Neural progenitor cell (in vitro differentiated cells): ENCODE measurements at regions not wholly inside any gene's neighbourhood (a gene's known extent, or its start where the extent isn't known, plus 50 kb on each side); places are given as distances from the start of the nearest gene placed in this dataset.

Experiments used
- DNase-seq: peaks from one replicate; pipeline ENCODE4 v3.0.0-alpha.2; 2016; ENCODE audit warnings: low spot score
- H2AFZ ChIP-seq: fragments of 200-600 bp; sonication (generic); replicated peaks from 2 replicates; pipeline ENCODE4 v1.6.1; 2016; ENCODE audit warnings: antibody characterized with exemption
- H3F3A ChIP-seq: fragments of 200-600 bp; sonication (generic); 2 replicates; pipeline ENCODE4 v1.6.1; 2016; ENCODE audit warnings: antibody characterized with exemption, low read depth
- H3K27ac ChIP-seq: fragments of 200-600 bp; sonication (generic); 2 replicates; pipeline ENCODE4 v1.5.1; 2016; ENCODE audit warnings: mild to moderate bottlenecking
- H3K27me3 ChIP-seq: fragments of 200-600 bp; sonication (generic); 2 replicates; pipeline ENCODE4 v1.6.1; 2016; ENCODE audit warnings: mild to moderate bottlenecking, moderate library complexity
- H3K36me3 ChIP-seq: fragments of 200-600 bp; sonication (generic); 2 replicates; pipeline ENCODE4 v1.5.1; 2016
- H3K4me1 ChIP-seq: fragments of 200-600 bp; sonication (generic); 2 replicates; pipeline ENCODE4 v1.6.1; 2016; ENCODE audit warnings: mixed run types
- H3K4me2 ChIP-seq: fragments of 200-600 bp; sonication (generic); 2 replicates; pipeline ENCODE4 v1.6.1; 2016
- H3K4me3 ChIP-seq: fragments of 200-600 bp; sonication (generic); 2 replicates; pipeline ENCODE4 v1.5.1; 2016
- H3K79me2 ChIP-seq: fragments of 200-600 bp; sonication (generic); 2 replicates; pipeline ENCODE4 v1.6.1; 2016; ENCODE audit warnings: low read depth
- H3K9ac ChIP-seq: fragments of 200-600 bp; sonication (generic); 2 replicates; pipeline ENCODE4 v1.6.1; 2016
- H3K9me3 ChIP-seq: fragments of 200-600 bp; sonication (generic); 2 replicates; pipeline ENCODE4 v1.5.1; 2016; ENCODE audit warnings: low read depth
- H4K20me1 ChIP-seq: fragments of 200-600 bp; sonication (generic); 2 replicates; pipeline ENCODE4 v1.6.1; 2016; ENCODE audit warnings: low read depth
- H3K27ac Mint-ChIP-seq: 3 replicates; pipeline ENCODE4 v1.8.0; 2021; ENCODE audit warnings: mixed read lengths
- H3K27me3 Mint-ChIP-seq: 2 replicates; pipeline ENCODE4 v1.8.0; 2022; ENCODE audit warnings: low read depth, mild to moderate bottlenecking, inconsistent platforms, moderate library complexity, mixed read lengths; ENCODE audit not compliant: insufficient read depth
- H3K36me3 Mint-ChIP-seq: 3 replicates; pipeline ENCODE4 v1.8.0; 2021; ENCODE audit warnings: mixed read lengths
- H3K4me1 Mint-ChIP-seq: 3 replicates; pipeline ENCODE4 v1.8.0; 2021; ENCODE audit warnings: mixed read lengths
- H3K4me3 Mint-ChIP-seq: 3 replicates; pipeline ENCODE4 v1.8.0; 2021; ENCODE audit warnings: mild to moderate bottlenecking, moderate library complexity, mixed read lengths
- H3K9me3 Mint-ChIP-seq: 3 replicates; pipeline ENCODE4 v1.8.0; 2020; ENCODE audit warnings: mixed read lengths
- EZH2 ChIP-seq: fragments of 200-600 bp; sonication (generic); IDR thresholded peaks from 2 replicates; pipeline ENCODE4 v1.6.1; 2017; ENCODE audit warnings: antibody characterized with exemption, mild to moderate bottlenecking, moderate library complexity
- EZH2phosphoT487 ChIP-seq: fragments of 200-600 bp; sonication (generic); IDR thresholded peaks from 2 replicates; pipeline ENCODE4 v1.6.1; 2017; ENCODE audit warnings: antibody characterized with exemption
- TF ChIP-seq, protein P1 (sequence below): fragments of 200-600 bp; sonication (generic); IDR thresholded peaks from 2 replicates; pipeline ENCODE4 v1.5.1; 2017; ENCODE audit warnings: antibody characterized with exemption, mild to moderate bottlenecking

GRCh38 chr1:73859227-73859626 is 338.7 kb downstream of the LRRIQ3 start:
- Mint-ChIP-seq H3K9me3 (no peaks in the 10 kb centered on the region), H3K4me3 (no peak overlapping the region), H3K27ac (no peak overlapping the region), H3K27me3 (no peaks in the 10 kb centered on the region), H3K4me1 (no peaks in the 10 kb centered on the region), H3K36me3 (no peaks in the 10 kb centered on the region)
- DNase-seq, result no peak
- no peaks in the 10 kb centered on the region for H3K36me3 ChIP-seq
- H3K27me3 ChIP-seq, result no peaks in the 10 kb centered on the region
- no peak overlapping the region for H3K4me2 ChIP-seq
- no peak overlapping the region for H3K4me3 ChIP-seq
- no peaks in the 10 kb centered on the region for H4K20me1 ChIP-seq
- H3K27ac ChIP-seq, result no peak overlapping the region
- no peaks in the 10 kb centered on the region for H3F3A ChIP-seq
- peaks cover 5% of the 10 kb centered on the region for H3K4me1 ChIP-seq
- H3K9me3 ChIP-seq, result no peaks in the 10 kb centered on the region
- TF ChIP-seq EZH2 (no peak), EZH2phosphoT487 (no peak)
- TF ChIP-seq, protein P1, sequence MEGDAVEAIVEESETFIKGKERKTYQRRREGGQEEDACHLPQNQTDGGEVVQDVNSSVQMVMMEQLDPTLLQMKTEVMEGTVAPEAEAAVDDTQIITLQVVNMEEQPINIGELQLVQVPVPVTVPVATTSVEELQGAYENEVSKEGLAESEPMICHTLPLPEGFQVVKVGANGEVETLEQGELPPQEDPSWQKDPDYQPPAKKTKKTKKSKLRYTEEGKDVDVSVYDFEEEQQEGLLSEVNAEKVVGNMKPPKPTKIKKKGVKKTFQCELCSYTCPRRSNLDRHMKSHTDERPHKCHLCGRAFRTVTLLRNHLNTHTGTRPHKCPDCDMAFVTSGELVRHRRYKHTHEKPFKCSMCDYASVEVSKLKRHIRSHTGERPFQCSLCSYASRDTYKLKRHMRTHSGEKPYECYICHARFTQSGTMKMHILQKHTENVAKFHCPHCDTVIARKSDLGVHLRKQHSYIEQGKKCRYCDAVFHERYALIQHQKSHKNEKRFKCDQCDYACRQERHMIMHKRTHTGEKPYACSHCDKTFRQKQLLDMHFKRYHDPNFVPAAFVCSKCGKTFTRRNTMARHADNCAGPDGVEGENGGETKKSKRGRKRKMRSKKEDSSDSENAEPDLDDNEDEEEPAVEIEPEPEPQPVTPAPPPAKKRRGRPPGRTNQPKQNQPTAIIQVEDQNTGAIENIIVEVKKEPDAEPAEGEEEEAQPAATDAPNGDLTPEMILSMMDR, result no peak
- no peaks in the 10 kb centered on the region for H3K79me2 ChIP-seq
- no peak overlapping the region for H2AFZ ChIP-seq
- no peak overlapping the region for H3K9ac ChIP-seq

DNA sequence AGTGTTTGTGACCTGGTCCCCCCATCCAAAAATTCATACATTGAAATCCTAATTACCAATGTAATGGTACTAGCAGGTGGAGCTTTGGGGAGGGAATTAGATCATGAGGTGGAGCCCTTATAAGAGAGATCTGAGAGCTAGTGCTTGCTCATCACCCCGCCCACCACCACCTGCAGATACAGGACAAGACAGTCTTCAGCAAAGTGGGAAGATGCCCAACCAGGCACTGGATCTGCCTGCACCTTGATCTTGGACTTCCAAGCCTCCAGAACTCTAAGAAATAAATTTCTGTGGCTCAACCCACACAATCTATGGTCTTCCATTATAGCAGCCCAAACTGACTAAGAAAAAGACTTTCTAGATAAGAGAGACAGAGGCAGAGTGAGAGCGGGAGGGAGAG is 343.4 kb downstream of the LRRIQ3 start:
- no peaks in the 10 kb centered on the region for H3F3A ChIP-seq
- no peaks in the 10 kb centered on the region for H3K36me3 ChIP-seq
- H3K36me3 Mint-ChIP-seq, result no peaks in the 10 kb centered on the region
- no peaks in the 10 kb centered on the region for H3K9me3 Mint-ChIP-seq
- H3K4me1 ChIP-seq, result no peaks in the 10 kb centered on the region
- H3K79me2 ChIP-seq, result no peaks in the 10 kb centered on the region
- H3K4me1 Mint-ChIP-seq, result no peaks in the 10 kb centered on the region
- no peak overlapping the region for H3K27ac Mint-ChIP-seq
- no peak overlapping the region for H3K4me3 ChIP-seq
- H3K9me3 ChIP-seq, result no peaks in the 10 kb centered on the region
- no peak overlapping the region for H2AFZ ChIP-seq
- H3K27ac ChIP-seq, result no peak overlapping the region
- no peak overlapping the region for H3K4me3 Mint-ChIP-seq
- H3K9ac ChIP-seq, result no peak overlapping the region
- no peaks in the 10 kb centered on the region for H3K27me3 Mint-ChIP-seq
- no peak overlapping the region for H3K4me2 ChIP-seq
- H3K27me3 ChIP-seq, result no peaks in the 10 kb centered on the region
- DNase-seq, result no peak
- TF ChIP-seq EZH2phosphoT487 (no peak), EZH2 (no peak)
- TF ChIP-seq, protein P1, result no peak
- no peaks in the 10 kb centered on the region for H4K20me1 ChIP-seq

GRCh38 chr1:73842436-73842835 is 355.5 kb downstream of the LRRIQ3 start:
- Histone ChIP-seq H3K4me3 (no peak overlapping the region), H3K9ac (no peak overlapping the region), H3K27ac (no peak overlapping the region), H3F3A (no peaks in the 10 kb centered on the region), H2AFZ (no peak overlapping the region), H3K36me3 (no peaks in the 10 kb centered on the region), H3K79me2 (no peaks in the 10 kb centered on the region), H3K9me3 (no peaks in the 10 kb centered on the region), H3K4me1 (no peaks in the 10 kb centered on the region), H4K20me1 (no peaks in the 10 kb centered on the region), H3K4me2 (no peak overlapping the region), H3K27me3 (no peaks in the 10 kb centered on the region)
- H3K27ac Mint-ChIP-seq, result no peak overlapping the region
- no peak for DNase-seq
- H3K4me1 Mint-ChIP-seq, result peaks cover 6% of the 10 kb centered on the region
- no peaks in the 10 kb centered on the region for H3K36me3 Mint-ChIP-seq
- no peak overlapping the region for H3K4me3 Mint-ChIP-seq
- H3K27me3 Mint-ChIP-seq, result no peaks in the 10 kb centered on the region
- no peak for TF ChIP-seq EZH2
- H3K9me3 Mint-ChIP-seq, result peaks cover 4% of the 10 kb centered on the region

DNA sequence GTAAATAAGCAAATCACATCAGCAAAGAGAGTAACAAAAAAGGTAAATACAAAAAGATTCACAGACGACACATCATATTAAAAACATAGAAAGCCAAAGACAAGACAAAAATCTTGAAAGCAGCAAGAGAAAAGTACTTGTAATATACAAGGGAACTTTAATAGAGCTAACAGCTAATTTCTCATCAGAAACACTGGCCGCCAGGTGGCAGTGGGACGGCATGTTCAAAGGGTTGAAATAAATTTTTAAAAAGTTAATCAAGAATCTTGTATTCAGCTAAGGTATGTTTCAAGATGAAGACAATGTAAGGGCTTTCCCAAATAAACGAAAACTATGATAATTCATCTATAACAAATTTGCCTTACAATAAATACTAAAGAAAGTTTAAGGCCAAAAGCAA is 358.1 kb downstream of the LRRIQ3 start:
- H3K9ac ChIP-seq, result no peak overlapping the region
- no peak for TF ChIP-seq EZH2
- TF ChIP-seq EZH2phosphoT487, result no peak
- TF ChIP-seq, protein P1, result peak; percentile 69

More for the DNA sequence above, 358.1 kb downstream of the LRRIQ3 start:
- no peaks in the 10 kb centered on the region for H3F3A ChIP-seq
- no peaks in the 10 kb centered on the region for H3K27me3 ChIP-seq
- Mint-ChIP-seq H3K27me3 (no peaks in the 10 kb centered on the region), H3K36me3 (no peaks in the 10 kb centered on the region), H3K4me1 (peaks cover 7% of the 10 kb centered on the region), H3K9me3 (peaks cover 4% of the 10 kb centered on the region), H3K27ac (no peak overlapping the region), H3K4me3 (no peak overlapping the region)
- no peak overlapping the region for H3K4me2 ChIP-seq
- no peak overlapping the region for H3K27ac ChIP-seq
- H2AFZ ChIP-seq, result no peak overlapping the region
- H4K20me1 ChIP-seq, result no peaks in the 10 kb centered on the region
- H3K79me2 ChIP-seq, result no peaks in the 10 kb centered on the region
- no peaks in the 10 kb centered on the region for H3K36me3 ChIP-seq
- DNase-seq, result peak; percentile 20
- H3K4me3 ChIP-seq, result no peak overlapping the region
- H3K4me1 ChIP-seq, result no peaks in the 10 kb centered on the region
- H3K9me3 ChIP-seq, result no peaks in the 10 kb centered on the region
